HG03039 (cell line): ENCODE measurements at regions not wholly inside any gene's neighbourhood (a gene's known extent, or its start where the extent isn't known, plus 50 kb on each side); places are given as distances from the start of the nearest gene placed in this dataset.

Source experiments
- ATAC-seq: cut with Tn5 transposase; IDR thresholded peaks from one replicate; pipeline ENCODE4 v1.9.1; 2021; ENCODE audit warnings: mild to moderate bottlenecking, moderate library complexity; ENCODE audit not compliant: unreplicated experiment

GRCh38 chr9:82149501-82149946 is 161.0 kb downstream of the SPATA31D1 start:
- no peak for ATAC-seq

- ATAC-seq: no peak
Measured at GRCh38 chr9:82152181-82152580, 163.6 kb downstream of the SPATA31D1 start.

- no peak for ATAC-seq
Measured at GRCh38 chr9:82153032-82153431, 164.5 kb downstream of the SPATA31D1 start.

GRCh38 chr9:82154573-82154972 is 166.0 kb downstream of the SPATA31D1 start:
- no peak for ATAC-seq

GRCh38 chr9:82161876-82162275 is 173.3 kb downstream of the SPATA31D1 start:
- ATAC-seq: no peak

GRCh38 chr9:82164159-82164558 is 175.6 kb downstream of the SPATA31D1 start:
- ATAC-seq: no peak

- ATAC-seq: no peak
Measured at GRCh38 chr9:82167296-82167695, 178.7 kb downstream of the SPATA31D1 start.

GRCh38 chr9:82168585-82168984 is 180.0 kb downstream of the SPATA31D1 start:
- ATAC-seq: no peak

- no peak for ATAC-seq
Measured at GRCh38 chr9:82170866-82171265, 182.3 kb downstream of the SPATA31D1 start.

- ATAC-seq: no peak
Measured at GRCh38 chr9:82171271-82171670, 182.7 kb downstream of the SPATA31D1 start.

- no peak for ATAC-seq
Measured at GRCh38 chr9:82180711-82181110, 192.1 kb downstream of the SPATA31D1 start.

GRCh38 chr9:82183181-82183860 is 194.7 kb downstream of the SPATA31D1 start:
- ATAC-seq: no peak

GRCh38 chr9:82184524-82184923 is 196.0 kb downstream of the SPATA31D1 start:
- ATAC-seq: no peak

- no peak for ATAC-seq
Measured at GRCh38 chr9:82188817-82189216, 200.2 kb downstream of the SPATA31D1 start.

GRCh38 chr9:82191082-82191770 is 202.7 kb downstream of the SPATA31D1 start:
- no peak for ATAC-seq

GRCh38 chr9:82192211-82192610 is 203.6 kb downstream of the SPATA31D1 start:
- no peak for ATAC-seq

- no peak for ATAC-seq
Measured at GRCh38 chr9:82196622-82197441, 208.3 kb downstream of the SPATA31D1 start.

- ATAC-seq: no peak
Measured at GRCh38 chr9:82201196-82201595, 212.6 kb downstream of the SPATA31D1 start.

GRCh38 chr9:82202808-82203207 is 214.2 kb downstream of the SPATA31D1 start:
- ATAC-seq: no peak

GRCh38 chr9:82206490-82206889 is 217.9 kb downstream of the SPATA31D1 start:
- no peak for ATAC-seq

GRCh38 chr9:82206946-82207345 is 218.4 kb downstream of the SPATA31D1 start:
- ATAC-seq: no peak
